CD14-positive monocyte (primary cell): ENCODE measurements at regions not wholly inside any gene's neighbourhood (a gene's known extent, or its start where the extent isn't known, plus 50 kb on each side); places are given as distances from the start of the nearest gene placed in this dataset.
"Not testable (repeated sequence)": the region's sequence is repeated elsewhere in the genome, so short reads cannot be mapped to it uniquely, and the experiment has no call there.

Experiments
- DNase-seq, 3 donors: peaks; one replicate each; pipeline ENCODE4 v3.0.0-alpha.2; 2011 to 2022
- H2AFZ ChIP-seq: 2 replicates; pipeline ENCODE4 v1.6.0; 2012; ENCODE audit warnings: mild to moderate bottlenecking, low read depth, low read length, inconsistent platforms; ENCODE audit not compliant: insufficient read depth, poor library complexity, severe bottlenecking
- H3K27ac ChIP-seq, 2 donors: 1 replicate in 1 of 2; 2 replicates in 1 of 2; pipeline ENCODE4 v1.5.1; 2012 to 2013; ENCODE audit warnings: low read length in 2 of 2, control low read depth in 1 of 2, inconsistent platforms in 1 of 2, low read depth in 1 of 2, mild to moderate bottlenecking in 1 of 2
- H3K27me3 ChIP-seq, 2 donors: one replicate each; pipeline versions ENCODE4 v1.6.0 to v1.6.1; 2011 to 2013; ENCODE audit warnings: low read length in 2 of 2; ENCODE audit not compliant: control insufficient read depth in 2 of 2, insufficient read depth in 2 of 2
- H3K36me3 ChIP-seq, 2 donors: replicated peaks in 1 of 2; 1 replicate in 1 of 2; 2 replicates in 1 of 2; pipeline versions ENCODE4 v1.5.1 to v1.6.1; 2012 to 2013; ENCODE audit warnings: low read length in 2 of 2, control low read depth in 1 of 2, inconsistent platforms in 1 of 2, mild to moderate bottlenecking in 1 of 2; ENCODE audit not compliant: insufficient read depth in 2 of 2, control insufficient read depth in 1 of 2
- H3K4me1 ChIP-seq, 2 donors: 1 replicate in 1 of 2; 2 replicates in 1 of 2; pipeline versions ENCODE4 v1.5.1 to v1.6.1; 2012 to 2013; ENCODE audit warnings: low read length in 2 of 2, control low read depth in 1 of 2, inconsistent platforms in 1 of 2, mild to moderate bottlenecking in 1 of 2, moderate library complexity in 1 of 2; ENCODE audit not compliant: insufficient read depth in 2 of 2, control insufficient read depth in 1 of 2
- H3K4me2 ChIP-seq: replicated peaks from 2 replicates; pipeline ENCODE3; 2012; ENCODE audit warnings: low read length, moderate library complexity, mild to moderate bottlenecking; ENCODE audit not compliant: poor library complexity, severe bottlenecking; ENCODE audit errors: extremely low read depth
- H3K4me3 ChIP-seq, 3 experiments: fragments of 200-600 bp in 1 of 3; sonication (generic) in 1 of 3; replicated peaks in 1 of 3; 1 replicate in 2 of 3; 2 replicates in 1 of 3; pipeline ENCODE4 v1.5.1; 2011 to 2013; ENCODE audit warnings: low read length in 3 of 3, mild to moderate bottlenecking in 3 of 3, control low read depth in 2 of 3, low read depth in 2 of 3, inconsistent platforms in 1 of 3, moderate library complexity in 1 of 3
- H3K79me2 ChIP-seq: 2 replicates; pipeline ENCODE4 v1.6.0; 2012; ENCODE audit warnings: mild to moderate bottlenecking, control low read depth, inconsistent platforms, low read length, moderate library complexity; ENCODE audit not compliant: insufficient read depth
- H3K9ac ChIP-seq: 2 replicates; pipeline ENCODE4 v1.6.0; 2017; ENCODE audit warnings: low read length, mild to moderate bottlenecking; ENCODE audit not compliant: insufficient read depth, poor library complexity, severe bottlenecking
- H3K9me3 ChIP-seq, 2 donors: replicated peaks in 1 of 2; 1 replicate in 1 of 2; 2 replicates in 1 of 2; pipeline versions ENCODE4 v1.5.1 to v1.6.1; 2012 to 2013; ENCODE audit warnings: low read length in 2 of 2, control low read depth in 1 of 2; ENCODE audit not compliant: control insufficient read depth in 1 of 2, insufficient read depth in 1 of 2
- H4K20me1 ChIP-seq: 2 replicates; pipeline ENCODE4 v1.6.0; 2012; ENCODE audit warnings: mild to moderate bottlenecking, low read length, control low read depth, moderate library complexity; ENCODE audit not compliant: insufficient read depth
- H3K27ac Mint-ChIP-seq, 7 donors: one replicate each; pipeline ENCODE4 v1.8.0; 2020; ENCODE audit warnings: mild to moderate bottlenecking in 7 of 7, mixed read lengths in 7 of 7, moderate library complexity in 6 of 7, inconsistent platforms in 2 of 7
- H3K27me3 Mint-ChIP-seq, 3 donors: one replicate each; pipeline ENCODE4 v1.8.0; 2021 to 2022; ENCODE audit warnings: low read depth in 3 of 3, mild to moderate bottlenecking in 3 of 3, mixed read lengths in 3 of 3, moderate library complexity in 3 of 3, inconsistent platforms in 1 of 3
- H3K36me3 Mint-ChIP-seq, 2 donors: one replicate each; pipeline ENCODE4 v1.8.0; 2020; ENCODE audit warnings: mixed read lengths in 2 of 2, inconsistent platforms in 1 of 2, mild to moderate bottlenecking in 1 of 2
- H3K4me1 Mint-ChIP-seq: one replicate; pipeline ENCODE4 v1.8.0; 2020; ENCODE audit warnings: mild to moderate bottlenecking, mixed read lengths
- H3K4me3 Mint-ChIP-seq, 2 donors: one replicate each; pipeline ENCODE4 v1.8.0; 2020; ENCODE audit warnings: mild to moderate bottlenecking in 2 of 2, mixed read lengths in 2 of 2, moderate library complexity in 1 of 2
- H3K9me3 Mint-ChIP-seq, 7 donors: one replicate each; pipeline ENCODE4 v1.8.0; 2020 to 2022; ENCODE audit warnings: mixed read lengths in 7 of 7, mild to moderate bottlenecking in 6 of 7, moderate library complexity in 6 of 7, inconsistent platforms in 2 of 7
- WGBS: methylation state at CpG from one replicate; pipeline ENCODE4 v1.1.5; 2013; ENCODE audit warnings: missing lambda C conversion rate; ENCODE audit not compliant: insufficient coverage; 5-methylcytosine and 5-hydroxymethylcytosine counted together
- intact Hi-C, 2 donors: fragments of 100-400 bp; cut with micrococcal nuclease; formaldehyde crosslinking; loops; one replicate each; pipeline versions ENCODE4 v1.15.0 to v1.15.1; 2023
- TF ChIP-seq, protein P1 (sequence below): fragments of 200-600 bp; IDR thresholded peaks from one replicate; pipeline ENCODE4 v1.8.0; 2022; ENCODE audit warnings: antibody characterized with exemption, mild to moderate bottlenecking

DNA sequence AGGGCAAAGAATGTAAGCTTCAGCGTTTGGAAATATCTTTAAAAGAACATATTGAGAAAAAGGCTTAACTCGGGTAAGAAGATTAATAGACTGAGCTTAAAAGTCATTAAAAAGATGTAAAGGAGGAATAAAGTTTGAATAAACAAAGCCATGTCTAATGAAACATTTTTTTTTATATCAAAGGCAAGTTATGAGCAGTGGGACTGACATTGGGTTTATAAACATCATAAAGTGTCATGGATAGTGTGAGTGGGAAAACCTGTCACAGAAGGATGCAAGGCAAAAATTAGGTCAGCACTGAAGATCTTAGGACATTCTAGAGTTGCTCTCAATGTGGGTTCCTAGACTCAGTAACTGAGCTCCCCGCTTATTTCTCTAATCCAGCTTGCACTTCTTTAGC lies 438.0 kb upstream of the CDH11 start:
- Histone ChIP-seq H3K36me3 (no peaks in the 10 kb centered on the region), H3K79me2 (no peaks in the 10 kb centered on the region), H3K27ac (no peak overlapping the region), H3K9ac (no peak overlapping the region), H3K27me3 (no peaks in the 10 kb centered on the region), H3K4me3 (no peak overlapping the region), H3K4me1 (no peaks in the 10 kb centered on the region), H3K4me2 (no peak overlapping the region), H2AFZ (no peak overlapping the region), H3K9me3 (peaks cover 5 to 10% of the 10 kb centered on the region in 2 donors), H4K20me1 (no peaks in the 10 kb centered on the region)
- TF ChIP-seq, protein P1, sequence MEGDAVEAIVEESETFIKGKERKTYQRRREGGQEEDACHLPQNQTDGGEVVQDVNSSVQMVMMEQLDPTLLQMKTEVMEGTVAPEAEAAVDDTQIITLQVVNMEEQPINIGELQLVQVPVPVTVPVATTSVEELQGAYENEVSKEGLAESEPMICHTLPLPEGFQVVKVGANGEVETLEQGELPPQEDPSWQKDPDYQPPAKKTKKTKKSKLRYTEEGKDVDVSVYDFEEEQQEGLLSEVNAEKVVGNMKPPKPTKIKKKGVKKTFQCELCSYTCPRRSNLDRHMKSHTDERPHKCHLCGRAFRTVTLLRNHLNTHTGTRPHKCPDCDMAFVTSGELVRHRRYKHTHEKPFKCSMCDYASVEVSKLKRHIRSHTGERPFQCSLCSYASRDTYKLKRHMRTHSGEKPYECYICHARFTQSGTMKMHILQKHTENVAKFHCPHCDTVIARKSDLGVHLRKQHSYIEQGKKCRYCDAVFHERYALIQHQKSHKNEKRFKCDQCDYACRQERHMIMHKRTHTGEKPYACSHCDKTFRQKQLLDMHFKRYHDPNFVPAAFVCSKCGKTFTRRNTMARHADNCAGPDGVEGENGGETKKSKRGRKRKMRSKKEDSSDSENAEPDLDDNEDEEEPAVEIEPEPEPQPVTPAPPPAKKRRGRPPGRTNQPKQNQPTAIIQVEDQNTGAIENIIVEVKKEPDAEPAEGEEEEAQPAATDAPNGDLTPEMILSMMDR, result no peak
- no peak for DNase-seq
- WGBS, result 100% methylated on average over 1 of the region's 3 CpGs
- H3K4me1 Mint-ChIP-seq, result no peaks in the 10 kb centered on the region
- H3K9me3 Mint-ChIP-seq, result peaks cover 5 to 16% (median 11%) of the 10 kb centered on the region in 7 donors
- no peaks in the 10 kb centered on the region for H3K27me3 Mint-ChIP-seq
- no peak overlapping the region for H3K27ac Mint-ChIP-seq
- intact Hi-C loops, result no loop called here
- no peaks in the 10 kb centered on the region for H3K36me3 Mint-ChIP-seq
- H3K4me3 Mint-ChIP-seq, result no peak overlapping the region

DNA sequence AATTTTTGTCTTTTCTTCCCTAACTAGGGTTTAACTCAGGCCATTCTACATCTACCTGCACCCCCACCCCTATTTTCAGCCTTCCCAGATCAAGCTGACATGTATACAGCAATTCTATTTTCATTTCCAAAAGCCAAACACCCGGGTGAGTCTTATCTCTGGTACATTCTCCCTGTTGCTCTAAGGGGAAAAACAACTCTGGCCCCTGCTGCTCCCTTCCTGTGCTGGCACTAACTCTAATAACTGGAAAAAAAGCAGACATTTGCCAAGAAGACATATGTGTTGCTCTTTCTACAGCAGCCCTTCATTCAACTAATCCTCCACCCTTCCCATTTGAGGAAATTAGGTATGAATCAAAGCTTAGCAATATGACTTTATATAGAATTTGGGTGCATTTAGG lies 427.8 kb upstream of the CDH11 start:
- H4K20me1 ChIP-seq, H3K79me2 ChIP-seq, H3K9me3 ChIP-seq, intact Hi-C loops, H3K27ac ChIP-seq, H3K27me3 Mint-ChIP-seq, H3K36me3 ChIP-seq, DNase-seq, H3K4me1 ChIP-seq, H3K36me3 Mint-ChIP-seq, H3K27me3 ChIP-seq, H3K9ac ChIP-seq, H3K27ac Mint-ChIP-seq, H3K4me2 ChIP-seq, H3K4me1 Mint-ChIP-seq, H3K4me3 Mint-ChIP-seq, H3K4me3 ChIP-seq, H2AFZ ChIP-seq: not testable (repeated sequence)
- peaks cover 4 to 36% (median 16%) of the 10 kb centered on the region in 7 donors for H3K9me3 Mint-ChIP-seq
- 40% methylated on average over 1 of the region's 1 CpG for WGBS
